Parathyroid adenoma (tissue), 2 donors: ENCODE measurements at regions not wholly inside any gene's neighbourhood (a gene's known extent, or its start where the extent isn't known, plus 50 kb on each side); places are given as distances from the start of the nearest gene placed in this dataset.

Source experiments
- H2AFZ ChIP-seq: fragments of 300-600 bp; sonication (generic); one replicate; pipeline ENCODE4 v1.7.0; 2017; ENCODE audit warnings: antibody characterized with exemption, mild to moderate bottlenecking
- H3K27ac ChIP-seq: fragments of 300-600 bp; sonication (generic); one replicate; pipeline ENCODE4 v1.7.0; 2017
- H3K27me3 ChIP-seq: fragments of 300-600 bp; sonication (generic); one replicate; pipeline ENCODE4 v1.7.0; 2017; ENCODE audit warnings: low read length; ENCODE audit not compliant: control insufficient read depth, insufficient read depth
- H3K36me3 ChIP-seq: fragments of 300-600 bp; sonication (generic); one replicate; pipeline ENCODE4 v1.7.0; 2017; ENCODE audit warnings: low read length; ENCODE audit not compliant: control insufficient read depth, insufficient read depth
- H3K4me1 ChIP-seq: fragments of 300-600 bp; sonication (generic); one replicate; pipeline ENCODE4 v1.7.0; 2017; ENCODE audit warnings: control low read depth
- H3K4me2 ChIP-seq: fragments of 300-600 bp; sonication (generic); one replicate; pipeline ENCODE4 v1.7.0; 2017; ENCODE audit warnings: low read length
- H3K4me3 ChIP-seq: fragments of 300-600 bp; sonication (generic); one replicate; pipeline ENCODE4 v1.7.0; 2017; ENCODE audit warnings: low read depth, low read length
- H3K79me2 ChIP-seq: fragments of 300-600 bp; sonication (generic); one replicate; pipeline ENCODE4 v1.7.0; 2017; ENCODE audit warnings: control low read depth
- H3K9ac ChIP-seq: fragments of 300-600 bp; sonication (generic); one replicate; pipeline ENCODE4 v1.7.0; 2017; ENCODE audit warnings: mild to moderate bottlenecking
- H3K9me3 ChIP-seq: fragments of 300-600 bp; sonication (generic); one replicate; pipeline ENCODE4 v1.7.0; 2017; ENCODE audit warnings: low read length; ENCODE audit not compliant: control insufficient read depth
- TF ChIP-seq, protein P1 (sequence below): fragments of 300-600 bp; sonication (generic); IDR thresholded peaks from one replicate; pipeline ENCODE4 v1.7.0; 2017; ENCODE audit warnings: antibody characterized with exemption, mild to moderate bottlenecking
- donor health status: primary hyperparathyroidism.

- Histone ChIP-seq H3K36me3 (no peaks in the 10 kb centered on the region), H3K4me1 (no peaks in the 10 kb centered on the region), H3K9me3 (no peaks in the 10 kb centered on the region), H3K4me2 (no peak overlapping the region), H3K79me2 (no peaks in the 10 kb centered on the region), H3K27ac (no peak overlapping the region), H3K27me3 (no peaks in the 10 kb centered on the region), H3K9ac (no peak overlapping the region), H3K4me3 (no peak overlapping the region), H2AFZ (no peak overlapping the region)
- TF ChIP-seq, protein P1, sequence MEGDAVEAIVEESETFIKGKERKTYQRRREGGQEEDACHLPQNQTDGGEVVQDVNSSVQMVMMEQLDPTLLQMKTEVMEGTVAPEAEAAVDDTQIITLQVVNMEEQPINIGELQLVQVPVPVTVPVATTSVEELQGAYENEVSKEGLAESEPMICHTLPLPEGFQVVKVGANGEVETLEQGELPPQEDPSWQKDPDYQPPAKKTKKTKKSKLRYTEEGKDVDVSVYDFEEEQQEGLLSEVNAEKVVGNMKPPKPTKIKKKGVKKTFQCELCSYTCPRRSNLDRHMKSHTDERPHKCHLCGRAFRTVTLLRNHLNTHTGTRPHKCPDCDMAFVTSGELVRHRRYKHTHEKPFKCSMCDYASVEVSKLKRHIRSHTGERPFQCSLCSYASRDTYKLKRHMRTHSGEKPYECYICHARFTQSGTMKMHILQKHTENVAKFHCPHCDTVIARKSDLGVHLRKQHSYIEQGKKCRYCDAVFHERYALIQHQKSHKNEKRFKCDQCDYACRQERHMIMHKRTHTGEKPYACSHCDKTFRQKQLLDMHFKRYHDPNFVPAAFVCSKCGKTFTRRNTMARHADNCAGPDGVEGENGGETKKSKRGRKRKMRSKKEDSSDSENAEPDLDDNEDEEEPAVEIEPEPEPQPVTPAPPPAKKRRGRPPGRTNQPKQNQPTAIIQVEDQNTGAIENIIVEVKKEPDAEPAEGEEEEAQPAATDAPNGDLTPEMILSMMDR, result no peak
Observed at GRCh38 chr16:72566174-72566573, 394.2 kb upstream of the PMFBP1 start.

DNA sequence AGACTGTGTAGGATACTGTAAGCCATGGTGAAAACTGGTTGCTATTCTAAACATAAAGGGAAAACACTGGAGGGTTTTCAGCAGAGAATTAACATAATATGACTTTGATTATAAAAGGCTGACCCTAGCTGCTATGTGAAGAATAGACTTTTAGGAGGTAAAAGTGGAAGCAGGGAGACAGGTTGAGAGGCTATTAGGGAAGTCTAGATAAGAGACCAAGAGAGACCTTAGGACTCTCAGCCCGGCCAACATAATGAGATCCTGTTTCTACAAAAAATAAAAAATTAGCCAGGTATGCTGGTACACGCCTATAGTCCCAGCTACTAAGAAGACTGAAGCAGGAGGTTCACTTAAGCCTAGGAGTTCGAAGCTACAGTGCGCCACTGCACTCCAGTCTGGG is 393.2 kb upstream of the PMFBP1 start:
- TF ChIP-seq, protein P1, result no peak
- Histone ChIP-seq H3K9ac (no peak overlapping the region), H3K4me2 (no peak overlapping the region), H3K4me1 (no peaks in the 10 kb centered on the region), H2AFZ (no peak overlapping the region), H3K27ac (no peak overlapping the region), H3K79me2 (no peaks in the 10 kb centered on the region), H3K4me3 (no peak overlapping the region), H3K27me3 (no peaks in the 10 kb centered on the region), H3K9me3 (no peaks in the 10 kb centered on the region), H3K36me3 (no peaks in the 10 kb centered on the region)

DNA sequence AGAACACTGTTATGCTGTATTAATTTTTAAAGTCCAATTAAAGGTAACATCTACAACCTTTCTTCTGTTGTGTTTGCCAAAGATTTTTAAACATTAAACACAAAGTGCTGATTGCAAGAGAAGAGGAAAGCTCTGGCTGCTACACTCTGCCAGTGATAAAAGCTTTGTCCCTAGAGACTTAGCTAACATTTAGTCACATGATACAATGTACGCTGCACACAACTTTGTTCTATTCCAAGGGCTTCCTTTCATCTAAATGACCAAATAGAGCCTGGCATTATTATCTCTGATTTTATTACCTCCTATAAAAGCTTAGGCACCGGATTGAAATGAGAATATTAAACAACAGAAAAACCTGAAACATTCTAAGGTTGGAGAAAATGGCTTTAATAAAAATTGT is 388.7 kb upstream of the PMFBP1 start:
- Histone ChIP-seq H3K9me3 (no peaks in the 10 kb centered on the region), H3K36me3 (no peaks in the 10 kb centered on the region), H3K4me2 (no peak overlapping the region), H2AFZ (no peak overlapping the region), H3K79me2 (no peaks in the 10 kb centered on the region), H3K4me1 (no peaks in the 10 kb centered on the region), H3K4me3 (no peak overlapping the region), H3K27ac (no peak overlapping the region), H3K9ac (no peak overlapping the region), H3K27me3 (no peaks in the 10 kb centered on the region)
- TF ChIP-seq, protein P1, result no peak

DNA sequence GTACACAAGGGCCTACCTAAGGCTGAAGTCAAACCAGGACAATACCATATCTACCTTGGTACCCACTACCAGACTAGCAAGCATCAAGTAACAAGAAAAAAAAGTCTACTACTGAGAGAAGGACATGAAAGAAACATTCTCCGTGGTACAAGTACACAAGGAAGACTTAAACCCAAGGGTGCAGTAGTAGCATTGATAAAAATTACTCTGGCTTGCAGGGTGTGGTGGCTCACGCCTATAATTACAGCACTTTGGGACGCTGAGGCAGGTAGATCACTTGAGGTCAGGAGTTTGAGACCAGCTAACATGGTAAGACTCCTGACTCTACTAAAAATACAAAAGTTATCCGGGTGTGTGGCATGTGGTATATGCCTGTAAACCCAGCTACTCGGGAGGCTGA is 386.5 kb upstream of the PMFBP1 start:
- H3K36me3 ChIP-seq, result no peaks in the 10 kb centered on the region
- H3K9ac ChIP-seq, result no peak overlapping the region
- no peak overlapping the region for H3K4me2 ChIP-seq
- H3K4me3 ChIP-seq, result no peak overlapping the region
- no peaks in the 10 kb centered on the region for H3K9me3 ChIP-seq
- H3K27ac ChIP-seq, result no peak overlapping the region
- H2AFZ ChIP-seq, result no peak overlapping the region
- no peaks in the 10 kb centered on the region for H3K27me3 ChIP-seq
- TF ChIP-seq, protein P1, result no peak
- H3K4me1 ChIP-seq, result no peaks in the 10 kb centered on the region
- H3K79me2 ChIP-seq, result no peaks in the 10 kb centered on the region

- Histone ChIP-seq H3K4me3 (no peak overlapping the region), H3K4me1 (no peaks in the 10 kb centered on the region), H3K9me3 (no peaks in the 10 kb centered on the region), H3K4me2 (no peak overlapping the region), H3K9ac (no peak overlapping the region), H3K27ac (no peak overlapping the region), H2AFZ (no peak overlapping the region), H3K27me3 (no peaks in the 10 kb centered on the region), H3K79me2 (no peaks in the 10 kb centered on the region), H3K36me3 (no peaks in the 10 kb centered on the region)
- TF ChIP-seq, protein P1, result no peak
Observed at GRCh38 chr16:72554935-72555334, 383.0 kb upstream of the PMFBP1 start.
